ENCODE measurements at regions not wholly inside any gene's neighbourhood (a gene's known extent, or its start where the extent isn't known, plus 50 kb on each side); places are given as distances from the start of the nearest gene placed in this dataset.

GRCh38 chr20:18972251-18972876 is 158.8 kb downstream of the SCP2D1 start:
- WGBS, 3 donors: 83 to 85% (median 84%) methylated on average over 3 of the region's 3 CpGs
- ATAC-seq: no peak
- no peak overlapping the region for H3K4me3 ChIP-seq

DNA sequence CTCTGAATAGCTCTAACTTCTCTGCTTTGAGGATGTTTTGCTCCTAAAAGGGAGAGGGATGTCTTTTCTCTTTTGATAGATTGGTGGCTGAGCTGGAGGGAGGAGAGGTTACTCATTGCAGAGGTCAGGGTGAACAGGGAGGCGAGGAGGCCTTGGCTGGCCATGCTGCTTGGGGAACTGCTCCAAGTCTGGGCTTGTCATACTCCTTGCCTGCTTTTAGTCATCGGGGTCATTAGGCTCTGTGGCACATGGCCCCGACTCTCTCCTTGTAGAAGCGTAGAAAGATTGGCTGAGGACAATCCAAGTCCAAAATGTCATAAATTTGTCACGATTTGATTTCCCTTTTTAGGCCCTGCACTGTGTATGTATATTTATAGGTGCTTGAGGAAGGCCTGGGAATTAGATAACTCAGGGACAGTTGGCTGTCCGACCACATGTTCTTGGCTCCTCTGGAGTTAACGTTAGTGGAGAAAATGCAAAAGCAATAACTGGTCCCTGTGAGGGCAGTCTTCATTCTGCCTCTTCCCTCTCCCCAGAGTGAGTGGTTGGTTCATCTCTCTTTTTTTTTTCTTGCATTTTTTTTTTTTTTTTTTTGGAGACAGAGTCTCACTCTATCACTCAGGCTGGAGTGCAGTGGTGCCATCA is 160.1 kb downstream of the SCP2D1 start:
- H3K9me3 ChIP-seq: no peaks in the 10 kb centered on the region
- no peaks in the 10 kb centered on the region for H3K36me3 ChIP-seq (ENCODE audit: insufficient read depth in 1 of 2, low read depth in 1 of 2)
- TF ChIP-seq, protein P1, sequence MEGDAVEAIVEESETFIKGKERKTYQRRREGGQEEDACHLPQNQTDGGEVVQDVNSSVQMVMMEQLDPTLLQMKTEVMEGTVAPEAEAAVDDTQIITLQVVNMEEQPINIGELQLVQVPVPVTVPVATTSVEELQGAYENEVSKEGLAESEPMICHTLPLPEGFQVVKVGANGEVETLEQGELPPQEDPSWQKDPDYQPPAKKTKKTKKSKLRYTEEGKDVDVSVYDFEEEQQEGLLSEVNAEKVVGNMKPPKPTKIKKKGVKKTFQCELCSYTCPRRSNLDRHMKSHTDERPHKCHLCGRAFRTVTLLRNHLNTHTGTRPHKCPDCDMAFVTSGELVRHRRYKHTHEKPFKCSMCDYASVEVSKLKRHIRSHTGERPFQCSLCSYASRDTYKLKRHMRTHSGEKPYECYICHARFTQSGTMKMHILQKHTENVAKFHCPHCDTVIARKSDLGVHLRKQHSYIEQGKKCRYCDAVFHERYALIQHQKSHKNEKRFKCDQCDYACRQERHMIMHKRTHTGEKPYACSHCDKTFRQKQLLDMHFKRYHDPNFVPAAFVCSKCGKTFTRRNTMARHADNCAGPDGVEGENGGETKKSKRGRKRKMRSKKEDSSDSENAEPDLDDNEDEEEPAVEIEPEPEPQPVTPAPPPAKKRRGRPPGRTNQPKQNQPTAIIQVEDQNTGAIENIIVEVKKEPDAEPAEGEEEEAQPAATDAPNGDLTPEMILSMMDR (IDR thresholded peaks at IDR 0.05): no peak
- DNase-seq (peak; percentile 81 to 85), ATAC-seq (peak in 3 of 4 donors; percentile 75 to 86 (median 82))
- H3K27me3 ChIP-seq (ENCODE audit: insufficient read depth in 3 of 3, low read length in 2 of 3): no peaks in the 10 kb centered on the region
- no peak overlapping the region for H3K27ac ChIP-seq
- 43 to 54% (median 49%) methylated on average over 7 of the region's 7 CpGs for WGBS, 3 donors
- H3K4me3 ChIP-seq: no peak overlapping the region
- H3K4me1 ChIP-seq: no peaks in the 10 kb centered on the region
- intact Hi-C loops (cut with DNase I): no loop called here

More at GRCh38 chr20:18972251-18972876, 158.8 kb downstream of the SCP2D1 start:
- peak in 1 of 2 donors; percentile 50 for DNase-seq
- no peaks in the 10 kb centered on the region for H3K27me3 ChIP-seq (ENCODE audit: insufficient read depth in 3 of 3, low read length in 2 of 3)
- H3K4me1 ChIP-seq: no peaks in the 10 kb centered on the region
- intact Hi-C loops (cut with DNase I): no loop called here
- TF ChIP-seq, protein P1 (IDR thresholded peaks at IDR 0.05): no peak
- no peaks in the 10 kb centered on the region for H3K9me3 ChIP-seq
- no peak overlapping the region for H3K27ac ChIP-seq
- no peaks in the 10 kb centered on the region for H3K36me3 ChIP-seq (ENCODE audit: insufficient read depth in 1 of 2, low read depth in 1 of 2)

GRCh38 chr20:18974660-18975059 is 161.1 kb downstream of the SCP2D1 start:
- no peaks in the 10 kb centered on the region for H3K4me1 ChIP-seq
- DNase-seq: no peak
- H3K36me3 ChIP-seq (ENCODE audit: insufficient read depth in 1 of 2, low read depth in 1 of 2): no peaks in the 10 kb centered on the region
- H3K9me3 ChIP-seq: no peaks in the 10 kb centered on the region
- no peak for ATAC-seq
- intact Hi-C loops (cut with DNase I): no loop called here
- TF ChIP-seq, protein P1 (IDR thresholded peaks at IDR 0.05): no peak
- H3K4me3 ChIP-seq: no peak overlapping the region
- no peak overlapping the region for H3K27ac ChIP-seq
- 85 to 89% (median 88%) methylated on average over 1 of the region's 1 CpG for WGBS, 3 donors
- no peaks in the 10 kb centered on the region for H3K27me3 ChIP-seq (ENCODE audit: insufficient read depth in 3 of 3, low read length in 2 of 3)

- H3K4me1 ChIP-seq: no peaks in the 10 kb centered on the region
- 80 to 83% (median 81%) methylated on average over 2 of the region's 2 CpGs for WGBS, 3 donors
- no peaks in the 10 kb centered on the region for H3K9me3 ChIP-seq
- no peak for DNase-seq
- H3K27ac ChIP-seq: no peak overlapping the region
- no peaks in the 10 kb centered on the region for H3K27me3 ChIP-seq (ENCODE audit: insufficient read depth in 3 of 3, low read length in 2 of 3)
- intact Hi-C loops (cut with DNase I): no loop called here
- TF ChIP-seq, protein P1 (IDR thresholded peaks at IDR 0.05): no peak
- H3K4me3 ChIP-seq: no peak overlapping the region
- H3K36me3 ChIP-seq (ENCODE audit: insufficient read depth in 1 of 2, low read depth in 1 of 2): no peaks in the 10 kb centered on the region
- ATAC-seq: no peak
Measured at GRCh38 chr20:18977441-18977840, 163.9 kb downstream of the SCP2D1 start.
